Activated CD8-positive, alpha-beta memory T cell treated with anti-CD3 and anti-CD28 coated beads, Interleukin-2, amount 10 ng/mL, durations not matched to agents 7 days and 5 days (primary cell): ENCODE measurements at regions not wholly inside any gene's neighbourhood (a gene's known extent, or its start where the extent isn't known, plus 50 kb on each side); places are given as distances from the start of the nearest gene placed in this dataset.

Experiments used
- ATAC-seq: fragments of 150-1000 bp; cut with Tn5 transposase; one replicate; pipeline ENCODE4 v1.10.0; 2021; ENCODE audit warnings: moderate library complexity
- CTCF ChIA-PET: fragments of 350-600 bp; sonication (Branson Sonifier 250); formaldehyde crosslinking; loops from one replicate; lab custom pipeline; 2021; ENCODE audit warnings: antibody characterized with exemption; lab: Charles Lee
- DNase-seq: peaks from one replicate; pipeline ENCODE4 v3.0.0-alpha.2; 2020
- H3K27ac Mint-ChIP-seq: one replicate; pipeline ENCODE4 v1.8.0; 2021; ENCODE audit warnings: mild to moderate bottlenecking, mixed read lengths
- H3K27me3 Mint-ChIP-seq: one replicate; pipeline ENCODE4 v1.8.0; 2021; ENCODE audit warnings: mixed read lengths
- H3K36me3 Mint-ChIP-seq: one replicate; pipeline ENCODE4 v1.8.0; 2021; ENCODE audit warnings: mild to moderate bottlenecking, mixed read lengths
- H3K4me1 Mint-ChIP-seq: one replicate; pipeline ENCODE4 v1.8.0; 2021; ENCODE audit warnings: mixed read lengths
- H3K4me3 Mint-ChIP-seq: one replicate; pipeline ENCODE4 v1.8.0; 2021; ENCODE audit warnings: mild to moderate bottlenecking, moderate library complexity, mixed read lengths
- H3K9me3 Mint-ChIP-seq: one replicate; pipeline ENCODE4 v1.8.0; 2022; ENCODE audit warnings: low read depth, mixed read lengths

DNA sequence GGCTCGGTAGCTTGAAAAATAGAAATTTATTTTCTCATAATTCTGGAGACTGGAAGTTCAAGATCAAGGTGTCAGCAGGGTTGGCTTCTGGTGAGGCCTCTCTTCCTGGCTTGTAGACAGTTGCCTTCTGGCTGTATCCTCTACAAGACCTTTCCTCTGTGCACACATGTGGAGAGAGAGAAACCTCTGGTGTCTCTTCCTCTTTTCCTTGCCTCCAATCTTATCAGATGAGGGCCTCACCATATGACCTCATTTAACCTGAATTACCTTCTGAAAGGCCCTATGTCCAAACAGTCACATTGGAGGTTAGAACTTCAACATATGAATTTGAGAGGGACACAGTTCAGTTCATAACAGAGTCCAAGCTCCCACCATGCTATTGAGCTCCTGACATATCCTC, 166.4 kb downstream of the TTC8 start:
- H3K27me3 Mint-ChIP-seq = peaks cover 9% of the 10 kb centered on the region
- ATAC-seq (no peak), DNase-seq (no peak)
- no peaks in the 10 kb centered on the region for H3K4me1 Mint-ChIP-seq
- CTCF ChIA-PET = no interaction called here
- H3K36me3 Mint-ChIP-seq = no peaks in the 10 kb centered on the region
- H3K9me3 Mint-ChIP-seq = peaks cover 6% of the 10 kb centered on the region
- H3K4me3 Mint-ChIP-seq = no peak overlapping the region
- H3K27ac Mint-ChIP-seq = no peak overlapping the region

- ATAC-seq (no peak), DNase-seq (no peak)
- CTCF ChIA-PET = no interaction called here
- H3K27me3 Mint-ChIP-seq = peaks cover 9% of the 10 kb centered on the region
- no peaks in the 10 kb centered on the region for H3K4me1 Mint-ChIP-seq
- no peaks in the 10 kb centered on the region for H3K36me3 Mint-ChIP-seq
- H3K9me3 Mint-ChIP-seq = peaks cover 4% of the 10 kb centered on the region
- no peak overlapping the region for H3K27ac Mint-ChIP-seq
- no peak overlapping the region for H3K4me3 Mint-ChIP-seq
Observed at GRCh38 chr14:88992011-88992410, 167.6 kb downstream of the TTC8 start.

DNA sequence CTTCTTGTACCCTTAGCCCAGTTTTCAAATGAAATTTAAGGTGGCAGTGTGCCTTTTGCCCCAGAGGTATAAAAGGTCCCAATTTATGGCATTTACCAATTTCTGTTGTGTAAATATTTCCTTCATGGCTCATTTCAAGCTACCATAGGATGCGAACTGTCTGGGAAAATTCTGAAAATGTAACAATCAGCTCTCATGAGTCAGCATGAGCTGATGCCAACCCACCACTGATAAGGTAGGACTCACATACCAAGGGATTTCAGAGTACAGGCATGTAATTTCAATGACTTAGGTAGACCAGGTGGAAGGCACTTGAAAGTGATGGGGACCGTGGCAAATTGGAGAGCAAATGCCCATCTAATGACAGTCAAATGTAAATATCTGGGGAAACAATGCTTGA, 169.5 kb downstream of the TTC8 start:
- Mint-ChIP-seq H3K9me3 (no peaks in the 10 kb centered on the region), H3K36me3 (no peaks in the 10 kb centered on the region), H3K4me1 (no peaks in the 10 kb centered on the region), H3K4me3 (no peak overlapping the region), H3K27me3 (peaks cover 17% of the 10 kb centered on the region), H3K27ac (no peak overlapping the region)
- DNase-seq (no peak), ATAC-seq (no peak)
- CTCF ChIA-PET = no interaction called here

DNA sequence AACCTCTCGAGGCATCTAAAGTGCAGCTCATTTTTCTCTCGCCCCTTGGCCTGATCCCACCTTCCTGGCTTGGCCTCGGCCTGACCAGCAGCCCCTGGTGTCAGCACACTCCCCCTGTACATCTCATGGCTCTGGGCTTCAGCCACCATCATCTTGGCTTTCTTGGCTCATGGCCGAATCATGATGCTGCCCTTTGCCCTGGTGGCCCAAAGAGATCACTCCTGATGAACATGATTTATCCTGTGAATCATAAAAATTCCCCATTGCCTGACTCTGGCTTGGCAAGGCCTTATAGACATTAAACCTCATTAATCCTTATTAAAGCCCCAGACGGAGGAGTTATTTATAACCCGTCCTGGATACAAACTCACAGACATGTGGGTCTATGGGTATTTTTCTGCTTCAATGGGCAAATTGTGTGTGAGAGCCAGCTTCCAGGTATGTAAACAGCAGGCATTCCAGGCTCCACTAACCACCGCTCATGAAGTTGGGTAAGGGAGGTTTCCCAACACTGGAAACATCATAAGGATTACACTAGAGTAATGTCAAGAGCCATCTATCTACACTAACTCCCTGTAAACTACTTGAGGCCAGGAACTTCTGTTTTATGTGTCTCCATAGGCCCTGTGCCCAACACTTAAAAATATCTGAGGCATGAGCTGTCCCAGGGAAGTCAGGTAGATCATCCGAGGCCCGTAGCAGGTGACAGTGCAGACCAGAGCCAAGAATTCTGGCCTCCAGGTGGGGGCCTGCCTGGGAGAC, 171.2 kb downstream of the TTC8 start:
- CTCF ChIA-PET = no interaction called here
- Mint-ChIP-seq H3K9me3 (no peaks in the 10 kb centered on the region), H3K27me3 (peaks cover 17% of the 10 kb centered on the region), H3K4me1 (no peaks in the 10 kb centered on the region), H3K36me3 (no peaks in the 10 kb centered on the region), H3K27ac (no peak overlapping the region), H3K4me3 (no peak overlapping the region)
- no peak for ATAC-seq
- DNase-seq = no peak

GRCh38 chr14:88998027-88998426, 173.6 kb downstream of the TTC8 start:
- Mint-ChIP-seq H3K27ac (no peak overlapping the region), H3K9me3 (no peaks in the 10 kb centered on the region), H3K4me3 (no peak overlapping the region), H3K27me3 (peaks cover 17% of the 10 kb centered on the region), H3K4me1 (peaks cover 2% of the 10 kb centered on the region), H3K36me3 (no peaks in the 10 kb centered on the region)
- ATAC-seq (no peak), DNase-seq (no peak)
- CTCF ChIA-PET = no interaction called here

DNA sequence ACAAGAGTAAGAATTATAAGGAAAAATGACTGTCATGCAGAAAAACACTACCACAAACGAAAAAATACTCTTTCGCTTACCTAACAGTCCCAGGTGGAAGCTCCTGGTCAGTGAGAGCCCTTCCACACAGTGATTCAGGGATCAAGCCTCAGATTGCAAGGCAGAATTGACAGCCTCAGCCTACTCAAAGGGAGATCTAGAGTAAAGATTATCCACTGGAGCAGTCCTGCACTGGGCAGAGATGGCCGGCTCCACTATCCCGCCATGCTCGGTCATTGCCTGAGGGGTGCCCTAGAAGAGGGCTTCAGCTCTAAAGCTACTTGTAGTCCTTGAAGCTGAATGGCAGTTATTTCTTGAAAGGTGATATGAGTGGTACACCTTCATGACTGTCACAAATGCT, 174.7 kb downstream of the TTC8 start:
- H3K27me3 Mint-ChIP-seq = peaks cover 10% of the 10 kb centered on the region
- CTCF ChIA-PET = no interaction called here
- H3K4me1 Mint-ChIP-seq = peaks cover 2% of the 10 kb centered on the region
- DNase-seq (no peak), ATAC-seq (no peak)
- no peak overlapping the region for H3K27ac Mint-ChIP-seq
- H3K4me3 Mint-ChIP-seq = no peak overlapping the region
- H3K9me3 Mint-ChIP-seq = no peaks in the 10 kb centered on the region
- H3K36me3 Mint-ChIP-seq = no peaks in the 10 kb centered on the region

DNA sequence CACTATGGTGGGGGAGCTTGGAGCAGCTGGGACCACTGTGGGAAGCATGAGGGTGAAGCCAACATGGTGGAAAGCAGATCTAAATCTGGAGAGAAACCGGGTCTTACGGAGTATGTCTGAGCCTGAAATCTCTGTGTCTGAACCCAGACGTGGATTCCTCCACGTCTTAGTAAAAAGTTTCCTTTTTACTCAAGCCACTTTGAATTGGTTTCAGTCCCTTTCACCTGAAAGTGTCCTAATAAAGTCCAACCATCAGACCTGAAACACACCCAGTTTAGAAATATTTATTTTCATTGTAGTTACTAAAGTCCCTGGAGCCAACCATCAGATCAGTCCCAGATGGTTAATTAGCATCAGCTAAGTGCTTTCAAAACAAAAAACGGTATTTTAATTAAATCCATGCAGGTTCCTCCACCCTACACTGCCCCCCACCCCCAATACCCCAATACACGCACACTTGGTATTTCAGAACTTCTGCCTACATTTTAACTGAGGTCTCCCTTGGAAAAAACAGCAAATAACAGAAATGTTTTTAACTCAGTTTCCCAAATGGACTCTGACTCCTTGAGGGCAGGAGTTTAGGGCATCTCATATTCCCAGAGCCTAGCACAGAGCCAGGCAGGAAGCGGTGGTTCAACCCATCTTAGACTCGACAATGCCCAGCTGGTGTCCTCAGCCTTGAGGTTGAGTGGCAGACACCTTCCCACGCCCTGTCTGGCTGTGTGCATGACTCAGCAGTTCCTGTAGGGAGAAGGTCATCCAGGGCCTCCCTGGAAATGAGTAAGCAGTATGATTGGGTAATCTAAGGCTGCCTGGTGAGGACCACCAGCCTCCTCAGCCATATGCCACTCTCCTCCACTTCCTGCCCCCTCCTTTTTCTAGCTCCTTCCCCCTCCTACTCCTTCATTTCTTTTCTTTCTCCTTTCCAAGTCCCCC, 175.8 kb downstream of the TTC8 start:
- no peak overlapping the region for H3K27ac Mint-ChIP-seq
- H3K4me3 Mint-ChIP-seq = no peak overlapping the region
- peaks cover 10% of the 10 kb centered on the region for H3K27me3 Mint-ChIP-seq
- no peak for ATAC-seq
- H3K36me3 Mint-ChIP-seq = no peaks in the 10 kb centered on the region
- H3K4me1 Mint-ChIP-seq = peaks cover 2% of the 10 kb centered on the region
- CTCF ChIA-PET = no interaction called here
- DNase-seq = no peak
- peaks cover 2% of the 10 kb centered on the region for H3K9me3 Mint-ChIP-seq

DNA sequence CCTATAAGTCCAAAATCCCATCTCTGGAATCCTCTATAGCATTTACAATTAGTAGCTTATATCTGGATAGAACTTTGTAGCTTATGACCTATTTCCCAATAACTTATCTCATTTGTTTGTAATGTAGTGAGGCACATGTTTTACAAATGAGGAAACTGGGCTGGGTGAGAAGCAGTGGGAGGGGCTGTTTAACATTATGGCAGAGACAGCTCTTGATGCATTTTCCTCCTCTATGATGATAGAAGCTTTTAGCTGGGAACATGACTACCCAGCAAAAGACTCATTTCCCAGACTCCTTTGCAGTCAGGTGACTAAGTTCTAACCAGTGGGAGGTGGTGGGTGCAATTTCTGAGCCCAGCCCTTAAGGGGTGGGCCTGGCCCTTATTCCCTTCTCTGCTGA, 179.7 kb downstream of the TTC8 start:
- H3K36me3 Mint-ChIP-seq = no peaks in the 10 kb centered on the region
- CTCF ChIA-PET = interaction anchor here (1.6 kb wide), 1 partner anchor 337 kb away, joined by 4 read pairs; no protein-coding TSS in a partner anchor
- DNase-seq = no peak
- no peak overlapping the region for H3K27ac Mint-ChIP-seq
- peaks cover 2% of the 10 kb centered on the region for H3K27me3 Mint-ChIP-seq
- peaks cover 3% of the 10 kb centered on the region for H3K9me3 Mint-ChIP-seq
- H3K4me3 Mint-ChIP-seq = no peak overlapping the region
- no peak for ATAC-seq
- peaks cover 2% of the 10 kb centered on the region for H3K4me1 Mint-ChIP-seq

- no peak for ATAC-seq
- peaks cover 3% of the 10 kb centered on the region for H3K9me3 Mint-ChIP-seq
- DNase-seq = no peak
- CTCF ChIA-PET = interaction anchor here (1.1 kb wide), 1 partner anchor 339 kb away, joined by 3 read pairs; no protein-coding TSS in a partner anchor
- H3K27ac Mint-ChIP-seq = no peak overlapping the region
- no peaks in the 10 kb centered on the region for H3K36me3 Mint-ChIP-seq
- no peak overlapping the region for H3K4me3 Mint-ChIP-seq
- no peaks in the 10 kb centered on the region for H3K4me1 Mint-ChIP-seq
- H3K27me3 Mint-ChIP-seq = peaks cover 9% of the 10 kb centered on the region
Observed at GRCh38 chr14:89007906-89008305, 183.5 kb downstream of the TTC8 start.

- ATAC-seq (no peak), DNase-seq (no peak)
- H3K4me3 Mint-ChIP-seq = no peak overlapping the region
- CTCF ChIA-PET = interaction anchor here (0.6 to 1.6 kb wide), 3 partner anchors 10 to 28 kb away, joined by 3 to 5 read pairs (median 3); no protein-coding TSS in a partner anchor
- H3K27ac Mint-ChIP-seq = no peak overlapping the region
- no peaks in the 10 kb centered on the region for H3K9me3 Mint-ChIP-seq
- H3K4me1 Mint-ChIP-seq = peaks cover 2% of the 10 kb centered on the region
- H3K36me3 Mint-ChIP-seq = no peaks in the 10 kb centered on the region
- peaks cover 22% of the 10 kb centered on the region for H3K27me3 Mint-ChIP-seq
Observed at GRCh38 chr14:89011355-89012281, 187.2 kb downstream of the TTC8 start.

- Mint-ChIP-seq H3K4me3 (no peak overlapping the region), H3K27ac (no peak overlapping the region), H3K4me1 (peaks cover 2% of the 10 kb centered on the region), H3K9me3 (no peaks in the 10 kb centered on the region), H3K27me3 (peaks cover 22% of the 10 kb centered on the region), H3K36me3 (no peaks in the 10 kb centered on the region)
- no peak for ATAC-seq
- DNase-seq = no peak
- CTCF ChIA-PET = interaction anchor here (0.6 to 1.6 kb wide), 4 partner anchors 10 to 1255 kb away, joined by 3 to 5 read pairs (median 3); no protein-coding TSS in a partner anchor
Observed at GRCh38 chr14:89012282-89013097, 188.0 kb downstream of the TTC8 start.

- DNase-seq (no peak), ATAC-seq (no peak)
- Mint-ChIP-seq H3K4me3 (no peak overlapping the region), H3K27me3 (peaks cover 26% of the 10 kb centered on the region), H3K4me1 (peaks cover 2% of the 10 kb centered on the region), H3K9me3 (no peaks in the 10 kb centered on the region), H3K36me3 (no peaks in the 10 kb centered on the region), H3K27ac (no peak overlapping the region)
- CTCF ChIA-PET = interaction anchor here (0.8 to 1.6 kb wide), 3 partner anchors 9 to 1254 kb away, joined by 3 to 5 read pairs (median 3); no protein-coding TSS in a partner anchor
Observed at GRCh38 chr14:89013098-89013504, 188.7 kb downstream of the TTC8 start.
